Astrocyte (in vitro differentiated cells and primary cell): ENCODE measurements at regions not wholly inside any gene's neighbourhood (a gene's known extent, or its start where the extent isn't known, plus 50 kb on each side); places are given as distances from the start of the nearest gene placed in this dataset.

Experiments used
- CTCF ChIP-seq: IDR thresholded peaks from 2 replicates; pipeline ENCODE4 v1.5.1; 2011; ENCODE audit warnings: low read depth, mild to moderate bottlenecking, inconsistent platforms, low read length, moderate library complexity; ENCODE audit not compliant: insufficient read depth
- EZH2 ChIP-seq: IDR thresholded peaks from 2 replicates; pipeline ENCODE4 v1.6.1; 2012; ENCODE audit warnings: mild to moderate bottlenecking, low read length, inconsistent platforms; ENCODE audit not compliant: insufficient read depth

GRCh38 chr3:98650971-98651779 is 57.8 kb upstream of the CPOX start:
- TF ChIP-seq CTCF, result no peak
- TF ChIP-seq EZH2, result no peak
